Glutamatergic neuron (in vitro differentiated cells): ENCODE measurements at regions not wholly inside any gene's neighbourhood (a gene's known extent, or its start where the extent isn't known, plus 50 kb on each side); places are given as distances from the start of the nearest gene placed in this dataset.

Experiments
- DNase-seq: peaks from one replicate; pipeline ENCODE4 v3.0.0; 2022
- H3K27ac Mint-ChIP-seq: one replicate; pipeline ENCODE4 v1.8.0; 2020; ENCODE audit warnings: mild to moderate bottlenecking, mixed read lengths, inconsistent platforms; ENCODE audit not compliant: unreplicated experiment
- H3K27me3 Mint-ChIP-seq: one replicate; pipeline ENCODE4 v1.8.0; 2020; ENCODE audit warnings: mild to moderate bottlenecking, moderate library complexity, mixed read lengths, inconsistent platforms; ENCODE audit not compliant: unreplicated experiment
- H3K36me3 Mint-ChIP-seq: one replicate; pipeline ENCODE4 v1.8.0; 2020; ENCODE audit warnings: mild to moderate bottlenecking, mixed read lengths, inconsistent platforms; ENCODE audit not compliant: unreplicated experiment
- H3K4me1 Mint-ChIP-seq: one replicate; pipeline ENCODE4 v1.8.0; 2020; ENCODE audit warnings: mild to moderate bottlenecking, low read depth, mixed read lengths, inconsistent platforms; ENCODE audit not compliant: unreplicated experiment
- H3K4me3 Mint-ChIP-seq: one replicate; pipeline ENCODE4 v1.8.0; 2020; ENCODE audit warnings: mild to moderate bottlenecking, mixed read lengths, inconsistent platforms; ENCODE audit not compliant: unreplicated experiment
- H3K9me3 Mint-ChIP-seq: one replicate; pipeline ENCODE4 v1.8.0; 2020; ENCODE audit warnings: mild to moderate bottlenecking, moderate library complexity, mixed read lengths, inconsistent platforms; ENCODE audit not compliant: unreplicated experiment
- CTCF ChIP-seq: fragments of 200-600 bp; sonication (generic); IDR thresholded peaks from one replicate; pipeline ENCODE4 v1.5.0; 2021; ENCODE audit not compliant: partially characterized antibody, unreplicated experiment

GRCh38 chrX:143455046-143455445 is 62.2 kb downstream of the SPANXN3 start:
- no peak for DNase-seq
- Mint-ChIP-seq H3K4me3 (no peak overlapping the region), H3K27ac (no peak overlapping the region), H3K27me3 (no peaks in the 10 kb centered on the region), H3K4me1 (peaks cover 1% of the 10 kb centered on the region), H3K9me3 (no peaks in the 10 kb centered on the region), H3K36me3 (no peaks in the 10 kb centered on the region)
- TF ChIP-seq CTCF, result no peak

DNA sequence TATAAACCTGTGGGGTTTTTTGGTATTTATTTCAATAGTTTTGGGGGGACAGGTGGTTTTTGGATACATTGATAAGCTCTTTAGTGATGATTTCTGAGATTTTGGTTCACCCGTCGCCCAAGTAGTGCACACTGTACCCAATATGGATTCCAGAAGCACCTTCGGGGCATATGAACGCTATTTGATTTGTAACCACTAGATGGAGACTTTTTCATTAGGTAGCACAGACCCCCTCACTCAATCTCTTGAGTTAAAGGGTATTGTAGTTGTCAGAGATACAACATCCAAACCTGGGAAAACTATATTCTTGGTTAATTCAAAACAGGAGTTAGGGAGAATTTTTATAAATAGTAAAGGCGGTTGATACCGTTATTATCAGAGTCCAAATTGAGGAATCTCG is 79.8 kb downstream of the SPANXN3 start:
- H3K9me3 Mint-ChIP-seq, result no peaks in the 10 kb centered on the region
- no peak overlapping the region for H3K4me3 Mint-ChIP-seq
- peaks cover 2% of the 10 kb centered on the region for H3K27me3 Mint-ChIP-seq
- no peak overlapping the region for H3K27ac Mint-ChIP-seq
- TF ChIP-seq CTCF, result peak; percentile 31
- no peaks in the 10 kb centered on the region for H3K4me1 Mint-ChIP-seq
- DNase-seq, result no peak
- no peaks in the 10 kb centered on the region for H3K36me3 Mint-ChIP-seq

GRCh38 chrX:143435916-143436315 is 81.4 kb downstream of the SPANXN3 start:
- DNase-seq, result no peak
- no peaks in the 10 kb centered on the region for H3K4me1 Mint-ChIP-seq
- peaks cover under 1% of the 10 kb centered on the region for H3K27me3 Mint-ChIP-seq
- H3K27ac Mint-ChIP-seq, result no peak overlapping the region
- H3K36me3 Mint-ChIP-seq, result no peaks in the 10 kb centered on the region
- no peak for TF ChIP-seq CTCF
- no peaks in the 10 kb centered on the region for H3K9me3 Mint-ChIP-seq
- no peak overlapping the region for H3K4me3 Mint-ChIP-seq

DNA sequence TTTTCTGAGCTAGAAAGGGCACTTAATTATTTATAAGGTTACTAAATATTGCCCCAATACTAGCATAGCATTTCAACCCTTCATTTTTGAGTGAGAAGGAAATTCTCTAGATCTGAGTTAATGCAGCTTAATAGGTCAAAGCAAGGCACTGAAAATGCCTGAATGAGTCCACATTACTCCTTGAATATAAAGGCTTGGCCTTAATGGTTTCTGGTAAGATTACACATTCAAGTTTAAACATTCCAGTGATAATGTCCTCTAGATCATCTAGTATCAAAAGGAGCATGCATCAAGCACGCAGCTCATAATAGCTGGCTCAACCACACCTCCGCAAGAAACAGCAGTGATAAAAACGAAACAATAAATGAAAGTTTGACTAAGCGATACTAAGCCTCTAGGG is 87.5 kb downstream of the SPANXN3 start:
- Mint-ChIP-seq H3K4me3 (no peak overlapping the region), H3K4me1 (no peaks in the 10 kb centered on the region), H3K36me3 (no peaks in the 10 kb centered on the region), H3K27ac (no peak overlapping the region), H3K9me3 (no peaks in the 10 kb centered on the region), H3K27me3 (no peaks in the 10 kb centered on the region)
- no peak for TF ChIP-seq CTCF
- no peak for DNase-seq

- no peak for DNase-seq
- Mint-ChIP-seq H3K27me3 (no peaks in the 10 kb centered on the region), H3K9me3 (no peaks in the 10 kb centered on the region), H3K36me3 (no peaks in the 10 kb centered on the region), H3K27ac (no peak overlapping the region), H3K4me1 (no peaks in the 10 kb centered on the region), H3K4me3 (no peak overlapping the region)
- TF ChIP-seq CTCF, result no peak
Observed at GRCh38 chrX:143429131-143429530, 88.1 kb downstream of the SPANXN3 start.
